ENCODE measurements at regions not wholly inside any gene's neighbourhood (a gene's known extent, or its start where the extent isn't known, plus 50 kb on each side); places are given as distances from the start of the nearest gene placed in this dataset.
A peak's percentile ranks its signal among the peaks of the same experiment; 100 is the strongest.

GRCh38 chr7:132072873-132073272, 503.4 kb downstream of the PLXNA4 start:
- no peak for DNase-seq (ENCODE audit: low read depth)

GRCh38 chr7:132072165-132072564, 504.1 kb downstream of the PLXNA4 start:
- DNase-seq (ENCODE audit: low read depth), result no peak

GRCh38 chr7:132069306-132069705, 507.0 kb downstream of the PLXNA4 start:
- no peak for DNase-seq (ENCODE audit: low read depth)

GRCh38 chr7:132066761-132067171, 509.5 kb downstream of the PLXNA4 start:
- peak; percentile 12 for DNase-seq (ENCODE audit: low read depth)

- no peak for DNase-seq (ENCODE audit: low read depth)
Measured at GRCh38 chr7:132065989-132066603, 509.7 kb upstream of the PODXL start.

GRCh38 chr7:132065193-132065988, 509.0 kb upstream of the PODXL start:
- peak; percentile 91 for DNase-seq (ENCODE audit: low read depth)

- no peak for DNase-seq (ENCODE audit: low read depth)
Measured at GRCh38 chr7:132063800-132064199, 507.4 kb upstream of the PODXL start.

- DNase-seq (ENCODE audit: low read depth), result peak; percentile 30
Measured at GRCh38 chr7:132061937-132062336, 505.5 kb upstream of the PODXL start.

GRCh38 chr7:132059141-132059540, 502.7 kb upstream of the PODXL start:
- DNase-seq (ENCODE audit: low read depth), result no peak

- no peak for DNase-seq (ENCODE audit: low read depth)
Measured at GRCh38 chr7:132055336-132056120, 499.1 kb upstream of the PODXL start.

- no peak for DNase-seq (ENCODE audit: low read depth)
Measured at GRCh38 chr7:132053871-132054270, 497.4 kb upstream of the PODXL start.

- DNase-seq (ENCODE audit: low read depth), result no peak
Measured at GRCh38 chr7:132051311-132051710, 494.9 kb upstream of the PODXL start.

GRCh38 chr7:132049462-132050304, 493.3 kb upstream of the PODXL start:
- DNase-seq (ENCODE audit: low read depth), result no peak

GRCh38 chr7:132045481-132045980, 489.1 kb upstream of the PODXL start:
- no peak for DNase-seq (ENCODE audit: low read depth)

GRCh38 chr7:132045002-132045401, 488.6 kb upstream of the PODXL start:
- no peak for DNase-seq (ENCODE audit: low read depth)

- DNase-seq (ENCODE audit: low read depth), result no peak
Measured at GRCh38 chr7:132044247-132044646, 487.8 kb upstream of the PODXL start.

- no peak for DNase-seq (ENCODE audit: low read depth)
Measured at GRCh38 chr7:132041108-132041507, 484.7 kb upstream of the PODXL start.

GRCh38 chr7:132035517-132036362, 479.3 kb upstream of the PODXL start:
- no peak for DNase-seq (ENCODE audit: low read depth)

GRCh38 chr7:132034748-132035416, 478.5 kb upstream of the PODXL start:
- DNase-seq (ENCODE audit: low read depth), result no peak

GRCh38 chr7:132030883-132031282, 474.5 kb upstream of the PODXL start:
- no peak for DNase-seq (ENCODE audit: low read depth)

Data from fibroblast of gingiva (primary cell).